PC-9 (cell line): ENCODE measurements at regions not wholly inside any gene's neighbourhood (a gene's known extent, or its start where the extent isn't known, plus 50 kb on each side); places are given as distances from the start of the nearest gene placed in this dataset.

ENCODE experiments used
- BruUV-seq: library from RNA; stranded (reverse); fragments of 400-500 nt; replicated peaks from 2 replicates; lab custom pipeline; 2021; lab: Mats Ljungman, UMichigan
- CTCF ChIA-PET: fragments of 300-600 bp; sonication (Branson Sonifier 250); formaldehyde crosslinking; loops from one replicate; lab custom pipeline; 2022; ENCODE audit warnings: antibody characterized with exemption; lab: Charles Lee
- POLR2A ChIA-PET: fragments of 300-600 bp; sonication (Branson Sonifier 250); formaldehyde crosslinking; loops from one replicate; lab custom pipeline; 2022; ENCODE audit warnings: antibody characterized with exemption; ENCODE audit not compliant: unreplicated experiment; lab: Charles Lee
- DNase-seq, 2 experiments: peaks; one replicate each; pipeline versions ENCODE4 v3.0.0 to v3.0.0-alpha.2; 2015 to 2022; ENCODE audit warnings: mixed read lengths in 1 of 2
- H2AFZ ChIP-seq: fragments of 200-600 bp; sonication (generic); 2 replicates; pipeline ENCODE4 v1.8.1; 2017; ENCODE audit warnings: antibody characterized with exemption
- H3F3A ChIP-seq: fragments of 200-600 bp; sonication (generic); 2 replicates; pipeline ENCODE4 v1.8.1; 2017; ENCODE audit warnings: antibody characterized with exemption, mild to moderate bottlenecking, low read depth; ENCODE audit not compliant: insufficient read depth
- H3K27ac ChIP-seq: fragments of 200-600 bp; sonication (generic); 2 replicates; pipeline ENCODE4 v1.6.1; 2016; ENCODE audit warnings: mixed run types
- H3K27me3 ChIP-seq: fragments of 200-600 bp; sonication (generic); 2 replicates; pipeline ENCODE4 v1.6.1; 2016; ENCODE audit warnings: low read depth, mixed run types; ENCODE audit not compliant: insufficient read depth
- H3K36me3 ChIP-seq: fragments of 200-600 bp; sonication (generic); 2 replicates; pipeline ENCODE4 v1.6.1; 2016; ENCODE audit warnings: low read depth, mixed run types
- H3K4me1 ChIP-seq: fragments of 200-600 bp; sonication (generic); replicated peaks from 2 replicates; pipeline ENCODE4 v1.6.1; 2016; ENCODE audit warnings: mixed run types; ENCODE audit not compliant: insufficient read depth
- H3K4me2 ChIP-seq: fragments of 200-600 bp; sonication (generic); 2 replicates; pipeline ENCODE4 v1.6.1; 2017; ENCODE audit warnings: mixed run types
- H3K4me3 ChIP-seq: fragments of 200-600 bp; sonication (generic); 2 replicates; pipeline ENCODE4 v1.6.1; 2016; ENCODE audit warnings: mixed run types
- H3K79me2 ChIP-seq: fragments of 200-600 bp; sonication (generic); 2 replicates; pipeline ENCODE4 v1.6.1; 2017; ENCODE audit warnings: low read depth, mixed run types
- H3K9me2 ChIP-seq: fragments of 200-600 bp; sonication (generic); 2 replicates; pipeline ENCODE4 v1.8.1; 2017; ENCODE audit warnings: mild to moderate bottlenecking; ENCODE audit not compliant: insufficient read depth
- H3K9me3 ChIP-seq: fragments of 200-600 bp; sonication (generic); 2 replicates; pipeline ENCODE4 v1.8.1; 2016; ENCODE audit warnings: low read depth; ENCODE audit not compliant: insufficient read depth
- H4K20me1 ChIP-seq: fragments of 200-600 bp; sonication (generic); 2 replicates; pipeline ENCODE4 v1.8.1; 2017; ENCODE audit not compliant: insufficient read depth
- CTCF ChIP-seq: fragments of 200-600 bp; sonication (generic); conservative IDR thresholded peaks from 2 replicates; pipeline ENCODE4 v1.6.1; 2017; ENCODE audit warnings: mixed run types, antibody characterized with exemption, mild to moderate bottlenecking, moderate library complexity
- EZH2 ChIP-seq: fragments of 200-600 bp; sonication (generic); IDR thresholded peaks from 2 replicates; pipeline ENCODE4 v1.8.0; 2017; ENCODE audit warnings: antibody characterized with exemption, low read depth
- intact Hi-C: fragments of 100-400 bp; cut with micrococcal nuclease; formaldehyde crosslinking; loops from one replicate; pipeline ENCODE4 v1.10.0; 2022; ENCODE audit not compliant: unreplicated experiment

GRCh38 chr1:185578293-185578692 is 155.9 kb upstream of the HMCN1 start:
- Histone ChIP-seq H3K9me3 (peaks cover 4% of the 10 kb centered on the region), H3K4me2 (no peak overlapping the region), H3K36me3 (no peaks in the 10 kb centered on the region), H3K27ac (no peak overlapping the region), H3K4me1 (no peaks in the 10 kb centered on the region), H3F3A (no peaks in the 10 kb centered on the region), H3K9me2 (no peaks in the 10 kb centered on the region), H2AFZ (no peak overlapping the region), H4K20me1 (no peaks in the 10 kb centered on the region), H3K79me2 (no peaks in the 10 kb centered on the region), H3K27me3 (no peaks in the 10 kb centered on the region), H3K4me3 (no peak overlapping the region)
- TF ChIP-seq EZH2 (no peak), CTCF (no peak)
- CTCF ChIA-PET = no interaction called here
- intact Hi-C loops = no loop called here
- no peak for DNase-seq
- POLR2A ChIA-PET = no interaction called here
- no TSS peak for BruUV-seq

- Histone ChIP-seq H3K79me2 (no peaks in the 10 kb centered on the region), H3K36me3 (no peaks in the 10 kb centered on the region), H3K9me2 (no peaks in the 10 kb centered on the region), H3K4me1 (no peaks in the 10 kb centered on the region), H3K4me3 (no peak overlapping the region), H3F3A (no peaks in the 10 kb centered on the region), H3K27me3 (no peaks in the 10 kb centered on the region), H4K20me1 (no peaks in the 10 kb centered on the region), H3K9me3 (no peaks in the 10 kb centered on the region), H3K27ac (no peak overlapping the region), H3K4me2 (no peak overlapping the region), H2AFZ (no peak overlapping the region)
- ChIA-PET CTCF (no interaction called here), POLR2A (interaction anchor here (0.7 kb wide), 2 partner anchors 135 to 248 kb away, joined by 5 to 6 read pairs; no protein-coding TSS in a partner anchor)
- no peak for TF ChIP-seq EZH2
- TF ChIP-seq CTCF = no peak
- no TSS peak for BruUV-seq
- DNase-seq = no peak
- intact Hi-C loops = no loop called here
Measured at GRCh38 chr1:185574139-185574875, 159.9 kb upstream of the HMCN1 start.

GRCh38 chr1:185573677-185574076 is 160.5 kb upstream of the HMCN1 start:
- H2AFZ ChIP-seq = no peak overlapping the region

More at GRCh38 chr1:185573677-185574076, 160.5 kb upstream of the HMCN1 start:
- Histone ChIP-seq H3K4me1 (no peaks in the 10 kb centered on the region), H4K20me1 (no peaks in the 10 kb centered on the region), H3K9me2 (no peaks in the 10 kb centered on the region), H3K9me3 (no peaks in the 10 kb centered on the region), H3K36me3 (no peaks in the 10 kb centered on the region), H3K27ac (no peak overlapping the region), H3K4me3 (no peak overlapping the region), H3K4me2 (no peak overlapping the region), H3K79me2 (no peaks in the 10 kb centered on the region), H3K27me3 (no peaks in the 10 kb centered on the region), H3F3A (no peaks in the 10 kb centered on the region)
- intact Hi-C loops = no loop called here
- ChIA-PET CTCF (no interaction called here), POLR2A (interaction anchor here (0.7 kb wide), 1 partner anchor 579 kb away, joined by 9 read pairs; no protein-coding TSS in a partner anchor)
- no peak for TF ChIP-seq CTCF
- no peak for TF ChIP-seq EZH2
- BruUV-seq = no TSS peak
- DNase-seq = no peak
